ENCODE measurements at regions not wholly inside any gene's neighbourhood (a gene's known extent, or its start where the extent isn't known, plus 50 kb on each side); places are given as distances from the start of the nearest gene placed in this dataset.
A peak's percentile ranks its signal among the peaks of the same experiment; 100 is the strongest.
"Not testable (repeated sequence)": the region's sequence is repeated elsewhere in the genome, so short reads cannot be mapped to it uniquely, and the experiment has no call there.

DNA sequence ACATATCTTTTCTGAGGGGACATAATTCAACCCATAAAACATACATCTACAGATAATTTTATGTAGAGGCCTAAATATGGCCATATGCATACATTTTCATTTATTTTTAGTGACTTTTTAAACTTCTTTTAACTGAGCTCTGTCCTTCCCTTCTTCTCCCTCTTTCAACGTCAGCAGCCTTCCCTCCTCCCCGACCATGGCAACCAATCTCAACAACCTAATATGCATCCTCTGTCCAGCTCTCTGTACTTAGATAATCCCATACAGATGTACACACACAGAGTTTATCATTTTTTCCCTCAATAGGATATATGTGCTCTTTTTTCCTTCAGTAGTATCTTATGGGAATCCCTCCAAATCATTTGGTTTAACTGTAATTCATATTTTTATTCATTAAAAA lies 94.3 kb downstream of the CCDC71L start:
- in situ Hi-C loops (cut with HindIII; ENCODE audit: low sequenced_read_pairs): no loop called here
- no peak for DNase-seq (ENCODE audit: low spot score)

DNA sequence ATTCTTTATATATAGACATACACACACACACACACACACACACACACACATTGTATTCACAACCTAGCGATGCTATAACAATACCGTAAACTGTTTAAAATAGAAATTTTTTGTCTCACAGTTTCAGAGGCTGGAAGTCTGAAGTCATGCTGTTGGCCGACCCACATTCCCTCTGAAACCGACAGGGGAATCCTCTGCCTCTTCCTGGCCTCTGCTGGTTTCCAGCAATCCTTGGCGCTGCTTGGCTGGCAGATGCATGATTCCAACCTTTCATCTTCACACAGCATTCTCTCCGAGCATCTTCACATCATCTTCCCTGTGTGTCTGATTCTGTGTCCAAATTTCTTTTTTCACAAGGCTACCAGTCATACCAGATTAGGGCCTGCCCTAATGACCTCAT lies 94.8 kb downstream of the CCDC71L start:
- no peak for DNase-seq (ENCODE audit: low spot score)
- in situ Hi-C loops (cut with HindIII; ENCODE audit: low sequenced_read_pairs): no loop called here

DNA sequence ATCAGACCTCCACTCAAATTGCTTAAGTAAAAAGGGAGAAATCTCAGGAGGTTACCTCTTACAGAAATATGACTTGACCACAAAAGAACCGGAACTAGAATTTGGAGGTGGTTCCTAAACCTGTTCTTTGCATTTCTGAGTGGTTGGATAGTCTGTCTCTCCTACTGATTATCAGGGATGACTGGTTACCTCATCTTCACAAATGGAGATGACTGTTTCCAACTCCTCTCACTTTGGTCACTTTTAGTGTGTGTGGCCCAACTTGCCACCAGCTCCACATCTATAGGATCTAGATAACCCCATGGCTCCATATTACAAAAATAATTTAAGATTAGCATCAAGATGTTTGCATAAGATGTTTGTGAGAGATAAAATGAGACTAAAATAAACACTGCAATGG lies 95.5 kb downstream of the CCDC71L start:
- no peak for DNase-seq (ENCODE audit: low spot score)
- in situ Hi-C loops (cut with HindIII; ENCODE audit: low sequenced_read_pairs): no loop called here

DNA sequence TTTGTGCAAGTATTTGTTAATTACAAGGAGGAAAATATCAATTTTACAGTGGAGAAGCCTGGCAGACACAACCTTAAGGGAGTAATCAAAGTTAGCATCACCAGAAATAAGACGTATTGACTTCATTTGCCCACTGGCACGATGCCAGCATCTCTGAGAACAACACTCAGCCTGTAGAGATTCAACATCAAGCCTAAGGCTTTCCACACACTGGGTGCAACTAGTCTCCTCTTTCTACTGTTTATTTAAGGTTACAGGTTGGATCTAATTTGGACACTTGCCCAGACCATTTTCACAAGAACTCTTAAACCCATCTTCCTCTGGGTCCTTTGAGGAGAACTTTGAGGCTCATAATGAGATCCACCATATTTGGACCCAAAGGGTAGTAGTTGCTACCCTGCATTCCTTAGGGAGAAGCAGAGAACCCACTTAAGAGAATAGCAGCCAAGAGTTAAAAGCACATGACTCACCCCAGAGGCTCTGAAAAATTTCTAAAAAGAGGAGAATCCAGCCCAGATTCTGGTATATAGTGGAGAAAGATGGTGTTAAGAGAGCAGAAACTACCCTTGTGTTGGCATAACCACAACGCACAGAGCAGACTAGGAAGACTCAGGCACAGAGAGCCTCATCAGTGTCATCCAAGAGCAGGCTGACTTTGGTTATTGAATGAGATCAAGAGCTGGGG lies 97.3 kb downstream of the CCDC71L start:
- DNase-seq (ENCODE audit: low spot score): no peak
- in situ Hi-C loops (cut with HindIII; ENCODE audit: low sequenced_read_pairs): no loop called here

DNA sequence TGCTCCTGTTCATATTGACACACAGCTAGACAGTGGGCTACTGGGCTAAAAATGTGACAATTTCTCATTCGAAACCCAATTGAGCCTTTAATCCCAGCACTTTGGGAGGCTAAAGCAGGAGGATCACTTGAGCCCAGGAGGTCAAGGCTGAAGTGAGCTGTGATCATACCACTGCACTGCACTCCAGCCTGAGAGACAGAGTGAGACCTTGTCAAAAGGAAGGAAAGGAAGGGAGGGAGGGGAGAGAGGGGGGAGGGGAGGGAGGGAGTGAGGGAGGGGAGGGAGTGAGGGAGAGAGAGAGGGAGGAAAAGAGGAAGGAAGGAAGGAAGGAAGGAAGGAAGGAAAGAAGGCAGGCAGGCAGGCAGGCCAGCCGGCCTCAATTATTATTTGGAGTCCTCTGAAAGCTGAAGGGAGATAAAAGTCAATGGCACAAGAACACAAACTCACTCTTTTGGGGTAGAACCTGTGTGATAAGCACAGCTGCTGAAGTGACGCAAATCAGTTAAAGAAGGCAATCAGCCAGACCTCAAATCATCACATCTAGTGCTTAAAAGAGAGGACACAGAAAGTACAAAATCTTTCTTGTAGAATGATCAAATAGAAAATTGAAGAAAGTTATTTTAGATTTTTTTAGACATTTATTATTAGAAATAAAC lies 98.1 kb downstream of the CCDC71L start:
- in situ Hi-C loops (cut with HindIII; ENCODE audit: low sequenced_read_pairs): no loop called here
- no peak for DNase-seq (ENCODE audit: low spot score)

DNA sequence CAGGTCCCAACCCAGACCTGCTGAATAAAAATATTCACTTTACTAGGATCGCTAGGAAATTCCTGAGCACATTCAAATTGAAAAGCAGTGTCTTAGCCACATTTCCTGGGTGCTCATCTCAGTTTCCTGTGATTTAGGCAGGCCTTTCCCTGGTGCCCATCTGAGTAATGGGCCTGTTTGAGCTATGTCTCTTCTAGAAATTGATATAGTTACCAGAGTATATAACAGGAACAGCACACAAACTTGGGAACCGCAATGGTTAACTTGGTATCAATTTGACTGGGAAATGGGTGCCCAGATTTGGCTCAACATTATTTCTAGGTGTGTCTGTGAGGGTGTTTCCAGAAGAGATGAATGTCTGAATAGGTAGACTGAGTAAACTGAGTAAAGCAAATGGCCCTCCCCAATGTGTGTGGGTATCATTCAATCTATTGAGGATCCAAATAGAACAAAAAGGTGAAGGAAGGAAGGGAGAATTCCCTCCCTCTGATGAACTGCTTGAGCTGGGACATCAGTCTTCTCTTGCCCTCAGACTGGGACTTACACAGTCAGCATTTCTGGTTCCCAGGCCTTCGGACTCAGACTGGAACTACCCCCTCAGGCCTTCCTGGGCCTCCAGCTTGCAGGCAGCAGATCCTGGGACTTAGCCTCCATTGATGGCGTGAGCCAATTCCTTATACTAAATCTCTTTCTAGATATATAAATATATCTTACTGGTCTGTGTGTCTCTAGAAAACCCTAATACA lies 99.1 kb downstream of the CCDC71L start:
- in situ Hi-C loops (cut with HindIII; ENCODE audit: low sequenced_read_pairs): no loop called here

DNA sequence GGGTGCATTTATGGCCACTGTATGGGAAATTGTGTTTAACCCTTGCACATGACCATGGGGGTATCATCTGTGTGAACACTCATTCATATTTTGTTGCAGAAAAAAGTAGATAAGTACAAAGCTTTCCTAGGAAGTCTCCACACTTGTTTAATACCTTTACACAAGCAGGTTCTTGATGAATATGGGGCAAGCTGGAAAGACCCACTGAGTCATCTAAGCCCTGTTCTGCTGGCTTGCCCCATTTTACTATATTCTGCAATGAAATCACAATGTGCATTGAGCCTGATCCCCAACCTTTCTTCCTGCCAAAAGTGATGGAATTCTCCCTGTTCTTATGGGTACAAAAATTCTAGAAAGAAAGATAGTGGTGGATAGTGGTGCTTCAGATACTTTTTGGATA lies 99.8 kb downstream of the CCDC71L start:
- no peak for DNase-seq (ENCODE audit: low spot score)
- in situ Hi-C loops (cut with HindIII; ENCODE audit: low sequenced_read_pairs): no loop called here

More for the DNA sequence above, 99.1 kb downstream of the CCDC71L start:
- DNase-seq (ENCODE audit: low spot score): no peak

GRCh38 chr7:106560482-106560881 lies 100.5 kb downstream of the CCDC71L start:
- DNase-seq (ENCODE audit: low spot score): no peak
- in situ Hi-C loops (cut with HindIII; ENCODE audit: low sequenced_read_pairs): no loop called here

DNA sequence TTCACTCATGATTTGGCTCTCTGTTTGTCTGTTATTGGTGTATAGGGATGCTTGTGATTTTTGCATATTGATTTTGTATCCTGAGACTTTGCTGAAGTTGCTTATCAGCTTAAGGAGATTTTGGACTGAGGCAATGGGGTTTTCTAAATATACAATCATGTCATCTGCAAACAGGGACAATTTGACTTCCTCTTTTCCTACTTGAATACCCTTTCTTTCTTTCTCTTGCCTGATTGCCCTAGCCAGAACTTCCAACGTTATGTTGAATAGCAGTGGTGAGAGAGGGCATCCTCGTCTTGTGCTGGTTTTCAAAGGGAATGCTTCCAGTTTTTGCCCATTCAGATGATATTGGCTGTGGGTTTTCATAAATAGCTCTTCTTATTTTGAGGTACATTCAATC lies 104.7 kb downstream of the CCDC71L start:
- in situ Hi-C loops (cut with HindIII; ENCODE audit: low sequenced_read_pairs); DNase-seq (ENCODE audit: low spot score): not testable (repeated sequence)

- DNase-seq (ENCODE audit: low spot score); in situ Hi-C loops (cut with HindIII; ENCODE audit: low sequenced_read_pairs): not testable (repeated sequence)
Observed at GRCh38 chr7:106554623-106555022, 106.3 kb downstream of the CCDC71L start.

DNA sequence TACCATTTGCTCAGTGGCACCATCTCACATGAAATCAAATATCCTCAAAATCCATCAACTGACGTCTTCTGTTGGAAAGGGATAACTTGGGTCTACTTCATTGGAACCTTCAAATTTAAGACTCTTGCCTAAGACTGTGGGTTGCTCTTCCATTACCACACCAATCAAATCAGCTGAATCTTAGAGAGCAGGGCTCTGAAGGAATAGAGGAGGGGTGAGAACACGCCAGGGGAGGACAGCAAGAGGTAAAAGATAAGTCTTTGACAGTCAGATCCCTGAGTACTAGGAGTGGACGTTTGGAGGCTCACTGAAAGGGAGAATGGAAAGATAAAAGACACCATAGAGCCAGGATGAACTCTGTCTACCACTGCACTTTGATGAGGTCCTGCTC lies 107.5 kb downstream of the CCDC71L start:
- DNase-seq (ENCODE audit: low spot score): no peak
- in situ Hi-C loops (cut with HindIII; ENCODE audit: low sequenced_read_pairs): no loop called here

- DNase-seq (ENCODE audit: low spot score): no peak
- in situ Hi-C loops (cut with HindIII; ENCODE audit: low sequenced_read_pairs): no loop called here
Observed at GRCh38 chr7:106552645-106553445, 108.1 kb downstream of the CCDC71L start.

DNA sequence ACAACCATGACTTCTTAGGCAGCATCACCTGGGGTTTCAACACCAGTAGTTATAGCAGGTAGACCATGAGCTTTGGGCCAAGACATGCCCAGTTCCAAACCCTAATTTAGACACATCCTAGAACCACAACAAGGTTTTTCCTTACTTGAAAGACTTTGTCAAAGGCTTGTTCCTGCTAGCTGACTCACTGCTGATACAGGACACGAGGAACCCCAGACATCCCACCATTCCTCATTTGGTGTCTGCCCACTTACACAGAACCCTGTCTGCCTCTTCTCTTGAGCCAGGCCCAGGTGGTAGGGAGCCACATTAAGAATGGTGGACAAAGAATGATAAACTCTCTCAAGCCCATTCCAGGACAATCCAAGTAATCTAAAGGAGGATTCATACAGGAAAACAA lies 109.0 kb downstream of the CCDC71L start:
- no peak for DNase-seq (ENCODE audit: low spot score)
- in situ Hi-C loops (cut with HindIII; ENCODE audit: low sequenced_read_pairs): no loop called here

- DNase-seq (ENCODE audit: low spot score): no peak
- in situ Hi-C loops (cut with HindIII; ENCODE audit: low sequenced_read_pairs): no loop called here
Observed at GRCh38 chr7:106548491-106548890, 112.5 kb downstream of the CCDC71L start.

DNA sequence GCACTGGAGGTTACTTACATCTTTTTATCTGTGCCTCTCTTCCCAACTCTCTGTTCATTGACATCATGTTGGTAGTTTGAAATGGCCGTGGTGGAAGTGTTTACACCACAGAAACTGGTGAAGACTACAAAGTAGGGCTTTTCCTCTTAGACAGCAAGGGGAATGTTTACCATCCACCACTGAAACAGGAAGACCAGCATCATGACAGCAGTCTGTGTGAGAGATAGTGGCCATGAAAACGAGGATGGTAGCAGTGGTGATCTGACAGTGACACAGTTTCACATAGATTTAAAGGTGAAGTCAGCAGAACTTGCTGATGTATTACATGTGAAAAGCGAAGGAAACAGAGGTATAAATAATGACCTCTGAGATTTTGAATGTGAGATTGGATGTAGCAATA lies 115.7 kb downstream of the CCDC71L start:
- in situ Hi-C loops (cut with HindIII; ENCODE audit: low sequenced_read_pairs): no loop called here
- no peak for DNase-seq (ENCODE audit: low spot score)

- in situ Hi-C loops (cut with HindIII; ENCODE audit: low sequenced_read_pairs): no loop called here
- DNase-seq (ENCODE audit: low spot score): no peak
Observed at GRCh38 chr7:106543221-106543757, 117.7 kb downstream of the CCDC71L start.

DNA sequence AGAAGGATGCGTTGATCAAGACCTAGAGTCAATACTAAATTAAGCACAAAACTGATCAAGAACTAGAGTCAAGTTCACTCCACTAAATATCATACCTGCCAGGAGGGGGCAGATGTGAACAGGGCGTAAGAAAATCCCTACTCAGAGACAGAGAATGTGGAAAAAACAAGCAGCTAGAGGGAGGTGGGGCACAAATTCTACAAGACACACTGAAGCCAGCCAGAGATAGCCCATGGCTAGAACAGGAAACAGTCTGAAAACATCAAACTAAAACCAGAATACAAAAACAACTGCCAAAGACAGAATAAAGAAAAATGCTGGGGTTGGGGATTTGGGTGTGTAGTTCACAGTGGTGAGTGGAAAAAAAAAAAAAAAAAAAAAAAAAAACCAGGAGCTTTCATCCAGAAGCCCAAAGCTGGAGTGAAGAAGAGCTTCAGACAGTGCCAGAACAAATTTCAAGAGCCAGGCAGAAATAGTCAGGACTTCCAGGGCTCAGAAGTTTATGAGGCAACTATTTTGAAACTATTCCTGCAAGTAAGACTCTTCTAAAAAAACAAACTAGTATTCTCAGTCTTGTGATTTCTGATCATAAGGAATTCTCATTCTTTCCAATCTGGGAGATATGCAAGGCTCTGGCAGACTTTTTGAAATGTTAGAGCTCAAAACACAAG lies 118.3 kb downstream of the CCDC71L start:
- in situ Hi-C loops (cut with HindIII; ENCODE audit: low sequenced_read_pairs): no loop called here
- peak; percentile 40 for DNase-seq (ENCODE audit: low spot score)

- in situ Hi-C loops (cut with HindIII; ENCODE audit: low sequenced_read_pairs): no loop called here
- no peak for DNase-seq (ENCODE audit: low spot score)
Observed at GRCh38 chr7:106538638-106539037, 122.3 kb downstream of the CCDC71L start.

DNA sequence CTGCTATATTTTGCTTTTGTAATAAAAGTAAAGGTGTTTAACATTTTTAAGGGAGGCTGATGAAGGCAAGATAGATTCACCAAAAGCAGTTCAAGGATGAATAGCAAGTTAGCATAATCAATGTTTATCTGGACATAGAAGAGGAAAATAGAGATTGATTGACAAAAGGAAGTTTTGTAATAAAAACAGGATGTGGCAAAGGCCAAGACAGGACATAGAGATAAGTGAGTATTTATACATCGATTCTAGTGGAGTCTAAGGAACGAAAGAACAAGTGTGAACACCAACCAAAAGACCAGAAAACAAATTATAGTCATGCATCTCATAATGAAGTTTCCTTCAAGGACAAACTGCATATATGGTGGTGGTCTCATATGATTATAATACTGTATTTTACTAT lies 123.8 kb downstream of the CCDC71L start:
- in situ Hi-C loops (cut with HindIII; ENCODE audit: low sequenced_read_pairs): no loop called here
- DNase-seq (ENCODE audit: low spot score): no peak

Data from G401 (cell line).